ENCODE measurements at regions not wholly inside any gene's neighbourhood (a gene's known extent, or its start where the extent isn't known, plus 50 kb on each side); places are given as distances from the start of the nearest gene placed in this dataset.

- Histone ChIP-seq H3K4me2 (no peak overlapping the region), H3K4me3 (no peak overlapping the region), H3K36me3 (ENCODE audit: insufficient read depth) (no peaks in the 10 kb centered on the region), H3K4me1 (ENCODE audit: insufficient read depth) (no peaks in the 10 kb centered on the region), H3K27me3 (ENCODE audit: insufficient read depth) (no peaks in the 10 kb centered on the region), H3K9me2 (ENCODE audit: insufficient read depth) (no peaks in the 10 kb centered on the region), H4K20me1 (replicated peaks; ENCODE audit: insufficient read depth) (no peaks in the 10 kb centered on the region), H2AFZ (no peak overlapping the region), H3F3A (replicated peaks; ENCODE audit: low read depth) (no peaks in the 10 kb centered on the region), H3K27ac (ENCODE audit: low read depth) (no peak overlapping the region), H3K79me2 (replicated peaks; ENCODE audit: insufficient read depth) (no peaks in the 10 kb centered on the region)
- no peaks in the 10 kb centered on the region; the same call in 2 of the 3 replicates for H3K4me1 Mint-ChIP-seq
- H3K4me3 Mint-ChIP-seq: no peak overlapping the region
- H3K9me3 Mint-ChIP-seq: no peaks in the 10 kb centered on the region; the same call in 2 of the 3 replicates
- no peak overlapping the region for H3K27ac Mint-ChIP-seq
- ATAC-seq (no peak), DNase-seq (ENCODE audit: low spot score) (no peak)
- H3K36me3 Mint-ChIP-seq (ENCODE audit: low read depth): no peaks in the 10 kb centered on the region
- TF ChIP-seq STAT1 (IDR thresholded peaks at IDR 0.05; ENCODE audit: unreplicated experiment): no peak
- peaks cover 6% of the 10 kb centered on the region for H3K27me3 Mint-ChIP-seq (ENCODE audit: insufficient read depth, low read depth, poor library complexity)
Observed at GRCh38 chr22:49628391-49629260, 199.0 kb downstream of the BRD1 start.

- H3F3A ChIP-seq (replicated peaks; ENCODE audit: low read depth): no peaks in the 10 kb centered on the region
- no peaks in the 10 kb centered on the region for H3K4me1 Mint-ChIP-seq
- no peaks in the 10 kb centered on the region; the same call in 2 of the 3 replicates for H3K9me3 Mint-ChIP-seq
- H3K36me3 ChIP-seq (ENCODE audit: insufficient read depth): no peaks in the 10 kb centered on the region
- H3K4me3 Mint-ChIP-seq: no peak overlapping the region
- H3K4me1 ChIP-seq (ENCODE audit: insufficient read depth): no peaks in the 10 kb centered on the region
- no peak overlapping the region for H3K27ac ChIP-seq (ENCODE audit: low read depth)
- DNase-seq (ENCODE audit: low spot score) (no peak), ATAC-seq (no peak)
- H3K36me3 Mint-ChIP-seq (ENCODE audit: low read depth): no peaks in the 10 kb centered on the region
- no peaks in the 10 kb centered on the region for H4K20me1 ChIP-seq (replicated peaks; ENCODE audit: insufficient read depth)
- H3K27ac Mint-ChIP-seq: no peak overlapping the region
- no peak for TF ChIP-seq JUNB (IDR thresholded peaks at IDR 0.05; ENCODE audit: unreplicated experiment)
- no peak for TF ChIP-seq ZNF462 (CRISPR knock-in tag; IDR thresholded peaks at IDR 0.05)
- no peak for TF ChIP-seq ETS1 (IDR thresholded peaks at IDR 0.05)
- TF ChIP-seq ZNF114 (CRISPR knock-in tag; IDR thresholded peaks at IDR 0.05): no peak
- no peak overlapping the region for H3K4me3 ChIP-seq
- no peaks in the 10 kb centered on the region for H3K27me3 ChIP-seq (ENCODE audit: insufficient read depth)
- H3K79me2 ChIP-seq (replicated peaks; ENCODE audit: insufficient read depth): no peaks in the 10 kb centered on the region
- H3K9me2 ChIP-seq (ENCODE audit: insufficient read depth): no peaks in the 10 kb centered on the region
- H3K4me2 ChIP-seq: no peak overlapping the region
- no peak overlapping the region for H2AFZ ChIP-seq
- H3K27me3 Mint-ChIP-seq (ENCODE audit: insufficient read depth, low read depth, poor library complexity): peaks cover 9% of the 10 kb centered on the region
Observed at GRCh38 chr22:49627217-49628181, 200.2 kb downstream of the BRD1 start.

Measured in GM23338 (cell line).